ENCODE measurements at regions not wholly inside any gene's neighbourhood (a gene's known extent, or its start where the extent isn't known, plus 50 kb on each side); places are given as distances from the start of the nearest gene placed in this dataset.

- H3K79me2 ChIP-seq (ENCODE audit: low read length): no peaks in the 10 kb centered on the region
- DNase-seq: no peak
- no peak overlapping the region for H2AFZ ChIP-seq (ENCODE audit: low read length)
- no peak overlapping the region for H3K4me2 ChIP-seq (ENCODE audit: low read depth, low read length)
- H3K27ac ChIP-seq (ENCODE audit: low read length): no peak overlapping the region
- no peaks in the 10 kb centered on the region for H3K27me3 ChIP-seq (replicated peaks; ENCODE audit: insufficient read depth, low read length)
- no peaks in the 10 kb centered on the region for H3K9me2 ChIP-seq (replicated peaks; ENCODE audit: insufficient read depth, low read length)
- no peaks in the 10 kb centered on the region for H3K4me1 ChIP-seq (ENCODE audit: low read length)
- H3F3A ChIP-seq (ENCODE audit: insufficient read depth, low read length): no peaks in the 10 kb centered on the region
- H3K9ac ChIP-seq (ENCODE audit: low read length): no peak overlapping the region
- no peak overlapping the region for H3K4me3 ChIP-seq (ENCODE audit: low read length)
- H3K36me3 ChIP-seq (replicated peaks; ENCODE audit: insufficient read depth, low read length): no peaks in the 10 kb centered on the region
- no peaks in the 10 kb centered on the region for H3K9me3 ChIP-seq (replicated peaks; ENCODE audit: insufficient read depth, low read length)
- H4K20me1 ChIP-seq (ENCODE audit: insufficient read depth, low read length): no peaks in the 10 kb centered on the region
- TF ChIP-seq EZH2 (optimal IDR thresholded peaks at IDR 0.05; ENCODE audit: low read depth, low read length): no peak
- TF ChIP-seq EZH2phosphoT487 (IDR thresholded peaks at IDR 0.05; ENCODE audit: low read length): no peak
- TF ChIP-seq CTCF (IDR thresholded peaks at IDR 0.05; ENCODE audit: low read length): no peak
Measured at GRCh38 chr10:112874982-112875381, 75.1 kb upstream of the TCF7L2 start.

GRCh38 chr10:112875476-112876267, 74.4 kb upstream of the TCF7L2 start:
- DNase-seq: no peak
- TF ChIP-seq EZH2 (optimal IDR thresholded peaks at IDR 0.05; ENCODE audit: low read depth, low read length): no peak
- TF ChIP-seq EZH2phosphoT487 (IDR thresholded peaks at IDR 0.05; ENCODE audit: low read length): no peak
- no peak for TF ChIP-seq CTCF (IDR thresholded peaks at IDR 0.05; ENCODE audit: low read length)
- Histone ChIP-seq H3K36me3 (replicated peaks; ENCODE audit: insufficient read depth, low read length) (no peaks in the 10 kb centered on the region), H3K9me3 (replicated peaks; ENCODE audit: insufficient read depth, low read length) (no peaks in the 10 kb centered on the region), H3K4me1 (ENCODE audit: low read length) (no peaks in the 10 kb centered on the region), H3K9ac (ENCODE audit: low read length) (no peak overlapping the region), H2AFZ (ENCODE audit: low read length) (no peak overlapping the region), H3K4me2 (ENCODE audit: low read depth, low read length) (no peak overlapping the region), H3K27me3 (replicated peaks; ENCODE audit: insufficient read depth, low read length) (no peaks in the 10 kb centered on the region), H3K9me2 (replicated peaks; ENCODE audit: insufficient read depth, low read length) (no peaks in the 10 kb centered on the region), H3K79me2 (ENCODE audit: low read length) (no peaks in the 10 kb centered on the region), H3F3A (ENCODE audit: insufficient read depth, low read length) (no peaks in the 10 kb centered on the region), H3K4me3 (ENCODE audit: low read length) (no peak overlapping the region), H4K20me1 (ENCODE audit: insufficient read depth, low read length) (no peaks in the 10 kb centered on the region), H3K27ac (ENCODE audit: low read length) (no peak overlapping the region)

- H3K79me2 ChIP-seq (ENCODE audit: low read length): no peaks in the 10 kb centered on the region
- no peaks in the 10 kb centered on the region for H3K27me3 ChIP-seq (replicated peaks; ENCODE audit: insufficient read depth, low read length)
- no peak overlapping the region for H3K4me2 ChIP-seq (ENCODE audit: low read depth, low read length)
- H3K4me1 ChIP-seq (ENCODE audit: low read length): no peaks in the 10 kb centered on the region
- H3K27ac ChIP-seq (ENCODE audit: low read length): no peak overlapping the region
- no peak overlapping the region for H3K4me3 ChIP-seq (ENCODE audit: low read length)
- no peaks in the 10 kb centered on the region for H3F3A ChIP-seq (ENCODE audit: insufficient read depth, low read length)
- no peak overlapping the region for H3K9ac ChIP-seq (ENCODE audit: low read length)
- no peak for DNase-seq
- no peaks in the 10 kb centered on the region for H4K20me1 ChIP-seq (ENCODE audit: insufficient read depth, low read length)
- no peak overlapping the region for H2AFZ ChIP-seq (ENCODE audit: low read length)
- no peaks in the 10 kb centered on the region for H3K36me3 ChIP-seq (replicated peaks; ENCODE audit: insufficient read depth, low read length)
- TF ChIP-seq EZH2 (optimal IDR thresholded peaks at IDR 0.05; ENCODE audit: low read depth, low read length): no peak
- TF ChIP-seq CTCF (IDR thresholded peaks at IDR 0.05; ENCODE audit: low read length): no peak
- no peak for TF ChIP-seq EZH2phosphoT487 (IDR thresholded peaks at IDR 0.05; ENCODE audit: low read length)
- H3K9me2 ChIP-seq (replicated peaks; ENCODE audit: insufficient read depth, low read length): no peaks in the 10 kb centered on the region
- H3K9me3 ChIP-seq (replicated peaks; ENCODE audit: insufficient read depth, low read length): no peaks in the 10 kb centered on the region
Measured at GRCh38 chr10:112880633-112881530, 69.2 kb upstream of the TCF7L2 start.
